Fibroblast of lung (primary cell): ENCODE measurements at regions not wholly inside any gene's neighbourhood (a gene's known extent, or its start where the extent isn't known, plus 50 kb on each side); places are given as distances from the start of the nearest gene placed in this dataset.
"Not testable (repeated sequence)": the region's sequence is repeated elsewhere in the genome, so short reads cannot be mapped to it uniquely, and the experiment has no call there.

Experiments used
- DNase-seq, 2 donors: peaks; one replicate each; pipeline versions ENCODE4 v3.0.0 to v3.0.0-alpha.2; 2010; ENCODE audit warnings: low read depth in 2 of 2
- H2AFZ ChIP-seq: 2 replicates; pipeline ENCODE4 v1.5.1; 2012; ENCODE audit warnings: low read length, control low read depth, inconsistent platforms
- H3K27ac ChIP-seq: 2 replicates; pipeline ENCODE4 v1.5.1; 2011; ENCODE audit warnings: low read length, control low read depth; ENCODE audit not compliant: insufficient read depth
- H3K27me3 ChIP-seq: 2 replicates; pipeline ENCODE4 v1.5.1; 2011; ENCODE audit warnings: mild to moderate bottlenecking, low read length; ENCODE audit not compliant: control insufficient read depth, insufficient read depth
- H3K36me3 ChIP-seq: 2 replicates; pipeline ENCODE4 v1.5.1; 2011; ENCODE audit warnings: low read length; ENCODE audit not compliant: control insufficient read depth, insufficient read depth
- H3K4me1 ChIP-seq: 2 replicates; pipeline ENCODE4 v1.5.1; 2011; ENCODE audit warnings: low read length; ENCODE audit not compliant: control insufficient read depth, insufficient read depth; ENCODE audit errors: extremely low read depth
- H3K4me2 ChIP-seq: 2 replicates; pipeline ENCODE4 v1.5.1; 2011; ENCODE audit warnings: low read length, control low read depth; ENCODE audit not compliant: insufficient read depth; ENCODE audit errors: extremely low read depth
- H3K4me3 ChIP-seq, 4 experiments: fragments of 200-600 bp in 1 of 4; sonication (generic) in 1 of 4; replicated peaks in 1 of 4; 2 replicates each; pipeline ENCODE4 v1.5.1; 2011 to 2016; ENCODE audit warnings: low read length in 4 of 4, low read depth in 3 of 4, mild to moderate bottlenecking in 3 of 4, control low read depth in 2 of 4, inconsistent platforms in 1 of 4, mixed read lengths in 1 of 4; ENCODE audit not compliant: insufficient read depth in 1 of 4; ENCODE audit errors: control extremely low read depth in 1 of 4
- H3K79me2 ChIP-seq: 2 replicates; pipeline ENCODE4 v1.5.1; 2012; ENCODE audit warnings: mild to moderate bottlenecking, low read length, inconsistent platforms; ENCODE audit not compliant: control insufficient read depth, insufficient read depth
- H3K9ac ChIP-seq: 2 replicates; pipeline ENCODE4 v1.5.1; 2011; ENCODE audit warnings: mild to moderate bottlenecking, low read length, control low read depth; ENCODE audit not compliant: insufficient read depth
- H3K9me3 ChIP-seq: 2 replicates; pipeline ENCODE4 v1.5.1; 2012; ENCODE audit warnings: low read depth, low read length; ENCODE audit not compliant: control insufficient read depth, insufficient read depth
- H4K20me1 ChIP-seq: 2 replicates; pipeline ENCODE4 v1.5.1; 2011; ENCODE audit warnings: low read length; ENCODE audit not compliant: control insufficient read depth, insufficient read depth; ENCODE audit errors: extremely low read depth
- EZH2 ChIP-seq: IDR thresholded peaks from 2 replicates; pipeline ENCODE4 v1.5.1; 2012; ENCODE audit warnings: low read length, control low read depth, mild to moderate bottlenecking; ENCODE audit errors: missing control alignments
- TF ChIP-seq, protein P1 (sequence below), 2 donors: IDR thresholded peaks in 1 of 2; conservative IDR thresholded peaks in 1 of 2; 1 replicate in 1 of 2; 2 replicates in 1 of 2; pipeline ENCODE4 v1.5.1; 2011 to 2012; ENCODE audit warnings: low read length in 2 of 2, control low read depth in 1 of 2, inconsistent platforms in 1 of 2, low read depth in 1 of 2, mild to moderate bottlenecking in 1 of 2

DNA sequence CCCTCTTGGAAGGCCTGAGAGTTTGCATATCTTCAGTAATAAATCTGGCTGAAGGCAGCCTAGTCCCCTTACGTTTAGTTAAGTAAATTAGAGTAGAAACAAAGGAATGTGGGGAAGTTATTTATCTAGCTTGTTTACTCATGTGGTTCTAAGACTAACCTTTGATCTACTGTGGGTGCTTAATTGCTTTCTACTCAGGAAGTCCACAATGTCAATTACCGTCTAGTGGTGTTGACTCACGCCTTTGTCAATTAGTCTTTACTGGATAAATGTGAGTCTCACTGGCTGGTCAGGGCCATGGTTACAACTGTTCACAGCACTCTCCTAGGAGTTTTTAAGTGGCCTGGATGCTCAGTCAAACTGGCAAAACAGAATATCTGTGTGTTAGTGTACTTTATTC lies 2338.4 kb downstream of the TP53TG3F start:
- Histone ChIP-seq H3K4me1 (no peaks in the 10 kb centered on the region), H4K20me1 (no peaks in the 10 kb centered on the region), H3K27me3 (no peaks in the 10 kb centered on the region), H3K79me2 (no peaks in the 10 kb centered on the region), H3K27ac (no peak overlapping the region), H3K36me3 (no peaks in the 10 kb centered on the region), H3K9ac (no peak overlapping the region), H3K4me3 (no peak overlapping the region), H3K4me2 (no peak overlapping the region), H2AFZ (no peak overlapping the region), H3K9me3 (no peaks in the 10 kb centered on the region)
- no peak for DNase-seq
- TF ChIP-seq, protein P1, sequence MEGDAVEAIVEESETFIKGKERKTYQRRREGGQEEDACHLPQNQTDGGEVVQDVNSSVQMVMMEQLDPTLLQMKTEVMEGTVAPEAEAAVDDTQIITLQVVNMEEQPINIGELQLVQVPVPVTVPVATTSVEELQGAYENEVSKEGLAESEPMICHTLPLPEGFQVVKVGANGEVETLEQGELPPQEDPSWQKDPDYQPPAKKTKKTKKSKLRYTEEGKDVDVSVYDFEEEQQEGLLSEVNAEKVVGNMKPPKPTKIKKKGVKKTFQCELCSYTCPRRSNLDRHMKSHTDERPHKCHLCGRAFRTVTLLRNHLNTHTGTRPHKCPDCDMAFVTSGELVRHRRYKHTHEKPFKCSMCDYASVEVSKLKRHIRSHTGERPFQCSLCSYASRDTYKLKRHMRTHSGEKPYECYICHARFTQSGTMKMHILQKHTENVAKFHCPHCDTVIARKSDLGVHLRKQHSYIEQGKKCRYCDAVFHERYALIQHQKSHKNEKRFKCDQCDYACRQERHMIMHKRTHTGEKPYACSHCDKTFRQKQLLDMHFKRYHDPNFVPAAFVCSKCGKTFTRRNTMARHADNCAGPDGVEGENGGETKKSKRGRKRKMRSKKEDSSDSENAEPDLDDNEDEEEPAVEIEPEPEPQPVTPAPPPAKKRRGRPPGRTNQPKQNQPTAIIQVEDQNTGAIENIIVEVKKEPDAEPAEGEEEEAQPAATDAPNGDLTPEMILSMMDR (conservative IDR thresholded peaks at IDR 0.05 in 1 of 2, IDR thresholded peaks at IDR 0.05 in 1 of 2; ENCODE audit: low read depth in 1 of 2, low read length in 2 of 2), result no peak
- TF ChIP-seq EZH2, result no peak

DNA sequence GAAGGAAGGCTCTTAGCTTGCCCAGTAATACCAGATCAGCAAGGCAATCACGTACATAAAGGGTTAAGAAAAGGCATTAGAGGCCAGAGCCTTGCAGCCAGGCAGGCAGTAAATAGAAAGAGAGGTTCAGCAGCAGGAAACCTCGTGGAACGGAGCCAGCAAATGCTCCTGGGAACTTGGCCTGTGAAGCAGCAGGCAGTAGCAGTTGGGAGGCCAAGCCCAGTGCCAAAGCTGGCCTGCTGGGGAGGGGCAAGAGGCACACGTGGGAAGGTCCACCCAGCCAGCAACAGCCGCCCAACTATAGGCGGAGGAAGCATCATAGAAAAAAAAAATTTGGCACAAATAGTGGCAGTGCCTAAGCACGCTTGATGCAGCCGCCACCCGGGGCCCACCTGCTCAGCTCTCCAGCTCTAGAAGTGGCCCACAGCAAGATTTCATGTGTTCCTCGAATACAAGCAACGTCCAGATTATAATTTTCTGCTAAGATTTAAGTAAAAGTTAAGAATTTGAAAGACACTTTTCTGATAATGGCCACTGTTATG lies 2339.5 kb downstream of the TP53TG3F start:
- Histone ChIP-seq H3K4me3 (no peak overlapping the region), H3K9ac (no peak overlapping the region), H3K27ac (no peak overlapping the region), H2AFZ (no peak overlapping the region), H3K36me3 (no peaks in the 10 kb centered on the region), H3K4me1 (no peaks in the 10 kb centered on the region), H3K79me2 (no peaks in the 10 kb centered on the region), H3K4me2 (no peak overlapping the region), H3K27me3 (no peaks in the 10 kb centered on the region), H4K20me1 (no peaks in the 10 kb centered on the region), H3K9me3 (no peaks in the 10 kb centered on the region)
- TF ChIP-seq EZH2, result no peak
- TF ChIP-seq, protein P1 (conservative IDR thresholded peaks at IDR 0.05 in 1 of 2, IDR thresholded peaks at IDR 0.05 in 1 of 2; ENCODE audit: low read depth in 1 of 2, low read length in 2 of 2), result no peak
- DNase-seq, result no peak

DNA sequence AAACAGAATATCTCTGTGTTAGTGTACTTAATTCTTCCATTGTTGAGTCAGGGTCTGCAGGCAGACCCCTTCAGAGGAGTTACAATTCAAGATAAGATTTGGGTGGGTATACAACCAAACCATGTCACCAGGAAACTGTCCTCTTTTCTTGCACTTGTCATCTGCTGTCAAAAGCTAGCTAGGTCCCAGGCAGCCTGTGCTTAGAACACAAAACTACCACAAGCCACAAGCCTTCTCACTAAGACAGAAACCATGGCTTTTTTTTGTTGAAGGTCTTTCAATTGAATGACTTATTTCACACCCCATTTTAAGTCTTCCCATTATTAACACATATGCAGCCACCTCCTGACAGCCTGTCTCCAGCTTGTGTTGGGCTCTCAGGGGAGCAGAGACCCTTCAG lies 2345.1 kb downstream of the TP53TG3F start:
- not testable (repeated sequence) for DNase-seq, H3K4me1 ChIP-seq, H3K27me3 ChIP-seq, H3K79me2 ChIP-seq, H3K4me3 ChIP-seq, H3K9me3 ChIP-seq, H3K27ac ChIP-seq, H2AFZ ChIP-seq, H3K9ac ChIP-seq, H4K20me1 ChIP-seq, H3K36me3 ChIP-seq, H3K4me2 ChIP-seq
